GM12875 (cell line): ENCODE measurements at regions not wholly inside any gene's neighbourhood (a gene's known extent, or its start where the extent isn't known, plus 50 kb on each side); places are given as distances from the start of the nearest gene placed in this dataset.
"Not testable (repeated sequence)": the region's sequence is repeated elsewhere in the genome, so short reads cannot be mapped to it uniquely, and the experiment has no call there.

ENCODE experiments used
- H3K4me3 ChIP-seq: one replicate; pipeline ENCODE4 v1.5.1; 2011; ENCODE audit warnings: low read depth, low read length, control low read depth
- TF ChIP-seq, protein P1 (sequence below): IDR thresholded peaks from 2 replicates; pipeline ENCODE4 v1.5.1; 2011; ENCODE audit warnings: low read depth, mild to moderate bottlenecking, control low read depth, inconsistent platforms, low read length, moderate library complexity, borderline replicate concordance; ENCODE audit not compliant: insufficient read depth

DNA sequence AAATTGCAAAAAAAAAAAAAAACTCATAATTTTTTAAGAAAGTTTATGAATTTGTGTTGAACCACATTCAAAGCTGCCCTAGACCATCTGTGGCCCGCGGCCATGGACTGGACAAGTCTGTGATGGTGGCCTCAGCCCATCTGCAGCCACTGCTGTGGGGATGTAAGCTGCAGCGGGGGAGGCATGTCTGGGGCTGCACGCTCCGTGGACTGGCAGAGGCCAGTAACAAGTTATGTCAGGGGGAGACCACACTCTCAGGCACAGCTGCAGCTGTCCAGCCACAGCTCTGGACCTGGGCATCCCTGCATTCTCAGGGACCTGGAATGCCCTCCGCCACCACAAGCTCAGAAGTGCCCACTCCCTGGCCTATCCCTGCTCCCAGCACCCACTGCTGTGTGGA, 1272.3 kb upstream of the CDH9 start:
- H3K4me3 ChIP-seq: no peak overlapping the region
- TF ChIP-seq, protein P1, sequence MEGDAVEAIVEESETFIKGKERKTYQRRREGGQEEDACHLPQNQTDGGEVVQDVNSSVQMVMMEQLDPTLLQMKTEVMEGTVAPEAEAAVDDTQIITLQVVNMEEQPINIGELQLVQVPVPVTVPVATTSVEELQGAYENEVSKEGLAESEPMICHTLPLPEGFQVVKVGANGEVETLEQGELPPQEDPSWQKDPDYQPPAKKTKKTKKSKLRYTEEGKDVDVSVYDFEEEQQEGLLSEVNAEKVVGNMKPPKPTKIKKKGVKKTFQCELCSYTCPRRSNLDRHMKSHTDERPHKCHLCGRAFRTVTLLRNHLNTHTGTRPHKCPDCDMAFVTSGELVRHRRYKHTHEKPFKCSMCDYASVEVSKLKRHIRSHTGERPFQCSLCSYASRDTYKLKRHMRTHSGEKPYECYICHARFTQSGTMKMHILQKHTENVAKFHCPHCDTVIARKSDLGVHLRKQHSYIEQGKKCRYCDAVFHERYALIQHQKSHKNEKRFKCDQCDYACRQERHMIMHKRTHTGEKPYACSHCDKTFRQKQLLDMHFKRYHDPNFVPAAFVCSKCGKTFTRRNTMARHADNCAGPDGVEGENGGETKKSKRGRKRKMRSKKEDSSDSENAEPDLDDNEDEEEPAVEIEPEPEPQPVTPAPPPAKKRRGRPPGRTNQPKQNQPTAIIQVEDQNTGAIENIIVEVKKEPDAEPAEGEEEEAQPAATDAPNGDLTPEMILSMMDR: no peak

DNA sequence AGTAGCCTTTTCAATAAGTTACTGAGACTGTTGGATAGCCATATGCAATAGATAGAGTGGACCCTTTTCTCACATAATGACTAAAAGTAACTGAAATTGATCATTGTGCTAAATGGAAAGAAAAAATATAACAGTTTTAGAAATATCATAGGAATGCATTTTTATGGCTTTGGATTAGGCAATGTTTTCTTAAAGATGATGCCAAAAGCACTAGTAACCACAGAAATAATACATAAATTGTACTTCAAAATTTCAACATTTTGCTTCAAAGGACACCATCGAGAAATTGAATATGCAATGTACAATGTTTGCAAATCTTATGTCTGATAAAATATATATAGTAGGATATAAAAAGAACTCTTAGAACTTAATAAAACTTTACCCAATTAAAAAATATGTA, 1267.5 kb upstream of the CDH9 start:
- no peak overlapping the region for H3K4me3 ChIP-seq
- TF ChIP-seq, protein P1: no peak

- no peak overlapping the region for H3K4me3 ChIP-seq
- TF ChIP-seq, protein P1: no peak
Measured at GRCh38 chr5:28301712-28302111, 1263.3 kb upstream of the CDH9 start.

DNA sequence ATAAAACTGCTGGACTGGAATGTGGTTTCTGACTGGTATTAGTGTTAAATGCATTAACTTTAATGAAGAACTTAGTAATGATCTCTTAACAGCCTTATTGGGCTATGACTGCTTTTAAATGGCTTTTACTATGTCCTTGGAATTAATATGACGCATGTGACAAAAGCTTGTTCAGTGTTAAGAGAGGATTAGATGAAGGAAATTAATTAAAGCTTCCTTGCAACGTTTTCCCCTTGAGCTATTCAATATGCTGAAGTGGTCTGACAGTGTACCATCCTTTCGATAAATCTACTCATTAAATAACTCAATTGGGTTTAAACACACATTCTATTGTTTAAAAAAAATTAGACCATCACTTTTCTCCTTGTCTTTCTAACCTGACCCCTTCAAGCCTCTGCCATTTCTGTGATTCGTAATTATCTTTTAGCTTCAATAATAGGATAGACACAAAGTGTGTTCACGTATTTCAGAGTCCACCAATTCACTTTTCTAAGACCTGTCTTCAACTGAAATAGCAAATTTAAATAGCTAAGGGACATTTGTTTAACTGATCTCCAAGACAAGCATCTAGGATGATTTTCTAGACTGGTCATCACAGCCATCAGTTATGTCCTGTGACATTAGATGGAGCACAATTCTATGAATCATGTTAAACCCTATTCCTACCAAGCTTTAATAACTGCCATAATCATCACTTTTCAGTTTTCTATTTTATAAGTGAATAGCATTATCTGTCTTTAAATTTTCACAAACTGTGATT, 1258.0 kb upstream of the CDH9 start:
- no peak overlapping the region for H3K4me3 ChIP-seq
- TF ChIP-seq, protein P1: no peak

DNA sequence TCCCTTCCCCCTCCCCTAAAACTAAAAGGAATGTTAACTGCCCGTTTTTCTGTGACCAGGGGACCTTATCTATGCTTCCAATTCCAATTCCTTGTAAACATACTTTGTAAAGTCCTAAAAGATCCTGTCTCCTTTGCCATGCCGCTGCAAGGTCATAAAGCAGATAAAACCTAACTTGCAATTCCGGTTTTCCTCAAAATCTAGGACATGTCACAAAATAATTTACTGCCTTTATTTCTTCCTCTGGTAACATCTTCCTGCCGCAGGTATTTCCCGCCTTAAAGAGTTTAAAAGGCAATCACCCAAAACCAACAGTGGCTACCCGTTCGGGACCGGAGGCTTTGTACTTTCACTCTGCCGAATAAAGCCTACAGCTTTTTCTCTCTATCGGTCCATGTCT, 1248.6 kb upstream of the CDH9 start:
- H3K4me3 ChIP-seq: not testable (repeated sequence)

GRCh38 chr5:28286566-28286965, 1248.2 kb upstream of the CDH9 start:
- no peak overlapping the region for H3K4me3 ChIP-seq
- TF ChIP-seq, protein P1: no peak

DNA sequence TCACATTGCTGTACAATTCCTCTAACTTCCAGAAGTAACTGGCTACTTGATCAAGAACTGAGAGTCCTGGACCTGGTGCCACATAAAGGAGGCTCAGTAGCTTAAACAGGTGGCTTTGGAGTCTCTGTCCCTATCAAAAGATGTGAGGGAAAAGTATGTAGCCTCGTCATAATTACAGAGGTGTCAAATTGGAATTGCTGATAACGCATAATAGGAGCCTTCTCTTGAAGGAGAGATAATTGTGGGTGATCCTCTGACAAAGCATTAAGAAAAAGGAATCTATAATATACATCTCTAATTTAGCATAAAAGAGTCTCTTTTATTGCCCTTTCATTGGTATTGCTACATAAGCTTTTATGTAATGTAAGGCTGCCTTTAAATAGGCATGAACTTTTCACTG, 1246.4 kb upstream of the CDH9 start:
- no peak overlapping the region for H3K4me3 ChIP-seq
- TF ChIP-seq, protein P1: no peak

DNA sequence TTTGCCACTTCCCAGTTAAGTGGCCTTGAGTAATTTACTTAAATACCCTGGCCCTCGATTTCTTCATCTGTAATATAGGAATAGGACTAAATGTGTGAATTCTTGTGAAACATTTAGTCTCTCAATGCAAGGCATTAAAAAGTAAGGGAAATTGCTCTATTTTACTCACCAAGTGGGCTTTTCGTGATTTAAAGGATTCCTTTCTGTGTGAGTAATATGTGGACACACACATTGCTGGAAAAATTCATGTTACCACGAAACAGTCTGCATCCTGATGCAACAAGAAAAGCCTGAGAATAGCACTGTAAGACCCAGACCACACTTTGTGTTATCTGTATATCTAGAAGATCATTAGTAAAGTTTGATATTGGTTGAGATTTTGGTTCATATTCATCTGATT, 1243.0 kb upstream of the CDH9 start:
- no peak overlapping the region for H3K4me3 ChIP-seq
- TF ChIP-seq, protein P1: no peak
